ENCODE measurements at regions not wholly inside any gene's neighbourhood (a gene's known extent, or its start where the extent isn't known, plus 50 kb on each side); places are given as distances from the start of the nearest gene placed in this dataset.

DNA sequence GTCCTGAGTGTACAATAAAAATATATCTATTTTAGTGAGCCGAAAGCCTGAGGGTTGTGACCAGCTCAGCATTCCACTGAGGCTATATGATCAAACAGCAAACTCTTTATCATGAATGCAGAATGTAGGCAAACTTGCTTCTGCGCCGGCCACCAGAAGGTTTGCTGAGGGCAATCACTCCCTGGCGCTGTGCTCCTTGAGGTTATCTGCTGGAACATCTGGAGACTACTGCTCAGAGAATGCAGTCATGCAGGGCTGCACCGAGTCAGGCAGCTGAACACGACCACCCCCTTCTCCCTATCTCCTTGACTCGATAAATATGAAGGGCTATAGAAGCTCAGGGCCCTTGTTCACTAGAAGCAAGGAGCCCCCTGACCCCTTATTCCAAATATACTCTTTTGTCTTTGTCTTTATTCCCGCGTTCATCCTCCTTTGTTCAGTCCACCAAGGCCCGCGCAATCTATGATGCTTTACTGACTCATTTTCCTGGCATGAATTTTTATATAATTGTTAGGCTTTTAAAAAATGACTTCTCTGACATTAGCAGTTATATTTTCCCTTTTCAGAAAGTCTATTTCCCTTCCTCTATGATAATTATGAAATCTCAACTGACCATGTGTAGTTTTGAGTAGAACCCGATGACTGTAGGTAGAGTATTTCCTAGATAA, 1089.3 kb downstream of the SLC16A7 start:
- H3K4me3 ChIP-seq (ENCODE audit: insufficient read depth, low read length, poor library complexity, severe bottlenecking): no peak overlapping the region
- TF ChIP-seq EZH2phosphoT487 (conservative IDR thresholded peaks at IDR 0.05; ENCODE audit: low read length): no peak
- TF ChIP-seq, protein P1, sequence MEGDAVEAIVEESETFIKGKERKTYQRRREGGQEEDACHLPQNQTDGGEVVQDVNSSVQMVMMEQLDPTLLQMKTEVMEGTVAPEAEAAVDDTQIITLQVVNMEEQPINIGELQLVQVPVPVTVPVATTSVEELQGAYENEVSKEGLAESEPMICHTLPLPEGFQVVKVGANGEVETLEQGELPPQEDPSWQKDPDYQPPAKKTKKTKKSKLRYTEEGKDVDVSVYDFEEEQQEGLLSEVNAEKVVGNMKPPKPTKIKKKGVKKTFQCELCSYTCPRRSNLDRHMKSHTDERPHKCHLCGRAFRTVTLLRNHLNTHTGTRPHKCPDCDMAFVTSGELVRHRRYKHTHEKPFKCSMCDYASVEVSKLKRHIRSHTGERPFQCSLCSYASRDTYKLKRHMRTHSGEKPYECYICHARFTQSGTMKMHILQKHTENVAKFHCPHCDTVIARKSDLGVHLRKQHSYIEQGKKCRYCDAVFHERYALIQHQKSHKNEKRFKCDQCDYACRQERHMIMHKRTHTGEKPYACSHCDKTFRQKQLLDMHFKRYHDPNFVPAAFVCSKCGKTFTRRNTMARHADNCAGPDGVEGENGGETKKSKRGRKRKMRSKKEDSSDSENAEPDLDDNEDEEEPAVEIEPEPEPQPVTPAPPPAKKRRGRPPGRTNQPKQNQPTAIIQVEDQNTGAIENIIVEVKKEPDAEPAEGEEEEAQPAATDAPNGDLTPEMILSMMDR (IDR thresholded peaks at IDR 0.05; ENCODE audit: insufficient read depth, low read length, poor library complexity, severe bottlenecking): no peak
- H3K27me3 ChIP-seq (ENCODE audit: low read length): no peaks in the 10 kb centered on the region
- no peaks in the 10 kb centered on the region for H3K79me2 ChIP-seq (ENCODE audit: insufficient read depth, low read length)
- H3K9me3 ChIP-seq (ENCODE audit: insufficient read depth, low read length): no peaks in the 10 kb centered on the region
- H4K20me1 ChIP-seq (ENCODE audit: low read depth, low read length): no peaks in the 10 kb centered on the region
- H3F3A ChIP-seq (ENCODE audit: insufficient read depth): no peaks in the 10 kb centered on the region
- H3K36me3 ChIP-seq (ENCODE audit: low read length): no peaks in the 10 kb centered on the region
- no peak overlapping the region for H3K27ac ChIP-seq (ENCODE audit: low read depth, low read length)
- H2AFZ ChIP-seq (ENCODE audit: low read depth, low read length, severe bottlenecking): no peak overlapping the region
- H3K9ac ChIP-seq (ENCODE audit: low read length): no peak overlapping the region
- no peaks in the 10 kb centered on the region for H3K9me2 ChIP-seq (replicated peaks; ENCODE audit: insufficient read depth, low read length)
- no peak overlapping the region for H3K4me2 ChIP-seq (ENCODE audit: low read depth, low read length, poor library complexity, severe bottlenecking)

GRCh38 chr12:60689137-60689536, 1093.3 kb downstream of the SLC16A7 start:
- TF ChIP-seq EZH2phosphoT487 (conservative IDR thresholded peaks at IDR 0.05; ENCODE audit: low read length): no peak
- TF ChIP-seq, protein P1 (IDR thresholded peaks at IDR 0.05; ENCODE audit: insufficient read depth, low read length, poor library complexity, severe bottlenecking): no peak
- Histone ChIP-seq H3K36me3 (ENCODE audit: low read length) (no peaks in the 10 kb centered on the region), H3K27me3 (ENCODE audit: low read length) (no peaks in the 10 kb centered on the region), H2AFZ (ENCODE audit: low read depth, low read length, severe bottlenecking) (no peak overlapping the region), H3K79me2 (ENCODE audit: insufficient read depth, low read length) (no peaks in the 10 kb centered on the region), H3F3A (ENCODE audit: insufficient read depth) (no peaks in the 10 kb centered on the region), H3K9me2 (replicated peaks; ENCODE audit: insufficient read depth, low read length) (no peaks in the 10 kb centered on the region), H3K4me2 (ENCODE audit: low read depth, low read length, poor library complexity, severe bottlenecking) (no peak overlapping the region), H4K20me1 (ENCODE audit: low read depth, low read length) (no peaks in the 10 kb centered on the region), H3K27ac (ENCODE audit: low read depth, low read length) (no peak overlapping the region), H3K9me3 (ENCODE audit: insufficient read depth, low read length) (no peaks in the 10 kb centered on the region), H3K9ac (ENCODE audit: low read length) (no peak overlapping the region), H3K4me3 (ENCODE audit: insufficient read depth, low read length, poor library complexity, severe bottlenecking) (no peak overlapping the region)

- H3K4me3 ChIP-seq (ENCODE audit: insufficient read depth, low read length, poor library complexity, severe bottlenecking): no peak overlapping the region
- H3K36me3 ChIP-seq (ENCODE audit: low read length): no peaks in the 10 kb centered on the region
- H3K9me3 ChIP-seq (ENCODE audit: insufficient read depth, low read length): no peaks in the 10 kb centered on the region
- H2AFZ ChIP-seq (ENCODE audit: low read depth, low read length, severe bottlenecking): no peak overlapping the region
- no peaks in the 10 kb centered on the region for H3K27me3 ChIP-seq (ENCODE audit: low read length)
- H3K79me2 ChIP-seq (ENCODE audit: insufficient read depth, low read length): no peaks in the 10 kb centered on the region
- no peaks in the 10 kb centered on the region for H3F3A ChIP-seq (ENCODE audit: insufficient read depth)
- no peak overlapping the region for H3K27ac ChIP-seq (ENCODE audit: low read depth, low read length)
- no peaks in the 10 kb centered on the region for H3K9me2 ChIP-seq (replicated peaks; ENCODE audit: insufficient read depth, low read length)
- no peak for TF ChIP-seq EZH2phosphoT487 (conservative IDR thresholded peaks at IDR 0.05; ENCODE audit: low read length)
- no peaks in the 10 kb centered on the region for H4K20me1 ChIP-seq (ENCODE audit: low read depth, low read length)
- H3K9ac ChIP-seq (ENCODE audit: low read length): no peak overlapping the region
- no peak overlapping the region for H3K4me2 ChIP-seq (ENCODE audit: low read depth, low read length, poor library complexity, severe bottlenecking)
These were observed 1097.3 kb downstream of the SLC16A7 start for GRCh38 chr12:60693019-60693626.
